DMS114 treated with DMSO at 0.1 percent for 48 hours (cell line): ENCODE measurements at regions not wholly inside any gene's neighbourhood (a gene's known extent, or its start where the extent isn't known, plus 50 kb on each side); places are given as distances from the start of the nearest gene placed in this dataset.
"Not testable (repeated sequence)": the region's sequence is repeated elsewhere in the genome, so short reads cannot be mapped to it uniquely, and the experiment has no call there.

Experiments
- DNase-seq: peaks from one replicate; lab custom pipeline; 2025; ENCODE audit not compliant: unreplicated experiment; lab: John Stamatoyannopoulos, UW

DNA sequence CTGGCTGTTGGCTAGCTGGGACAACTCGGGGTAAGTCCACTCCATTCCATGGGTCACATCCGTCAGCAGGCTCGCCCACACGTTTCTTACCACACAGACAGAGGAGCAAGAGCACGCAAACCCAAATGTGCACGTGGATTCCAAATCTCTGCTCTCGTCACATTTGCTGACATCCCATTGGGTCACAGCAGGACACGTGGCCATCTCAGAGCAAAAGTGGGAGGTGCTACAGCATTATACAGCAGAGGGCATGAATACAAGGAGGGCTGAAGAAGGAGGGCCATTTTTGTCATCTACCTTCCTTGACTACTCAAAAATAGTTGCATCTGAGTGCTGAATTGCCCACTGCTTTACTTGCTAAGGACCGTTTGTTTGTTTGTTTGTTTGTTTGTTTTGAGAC is 84.7 kb downstream of the RBBP6 start:
- no peak for DNase-seq

DNA sequence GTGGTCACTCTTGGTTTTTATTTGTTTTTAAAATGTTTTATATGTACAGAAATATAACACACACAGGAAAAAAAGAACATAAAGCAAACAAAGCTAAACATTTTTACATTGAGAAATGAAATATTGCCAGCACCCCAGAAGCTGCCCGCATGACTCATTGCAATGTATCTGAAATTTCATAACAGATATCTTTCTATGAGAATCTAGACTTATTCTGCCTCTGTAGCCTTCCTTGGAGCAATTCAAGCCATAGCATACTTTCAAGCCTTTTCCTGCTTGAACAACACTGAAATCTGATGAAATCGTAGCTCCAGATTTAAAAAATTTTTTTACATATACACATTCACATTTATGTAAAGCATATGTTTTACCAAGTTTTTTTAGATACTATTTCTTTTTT is 86.9 kb downstream of the RBBP6 start:
- no peak for DNase-seq

DNA sequence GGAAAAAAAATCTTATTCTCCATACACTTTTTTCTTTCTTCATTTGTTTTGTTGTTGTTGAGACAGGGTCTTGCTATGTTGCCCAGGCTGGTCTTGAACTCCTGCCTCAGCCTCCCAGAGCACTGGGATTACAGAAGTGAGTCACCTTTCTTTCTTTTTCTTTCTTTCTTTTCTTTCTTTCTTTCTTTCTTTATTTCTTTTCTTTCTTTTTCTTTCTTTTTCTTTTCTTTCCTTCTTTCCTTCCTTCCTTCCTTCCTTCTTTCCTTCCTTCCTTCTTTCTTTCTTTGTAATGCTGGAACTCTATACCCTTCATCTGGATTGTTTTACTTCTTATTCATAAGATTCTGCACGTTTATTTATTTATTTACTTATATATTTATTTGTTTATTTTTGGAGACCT is 94.5 kb upstream of the TNRC6A start:
- no peak for DNase-seq

DNA sequence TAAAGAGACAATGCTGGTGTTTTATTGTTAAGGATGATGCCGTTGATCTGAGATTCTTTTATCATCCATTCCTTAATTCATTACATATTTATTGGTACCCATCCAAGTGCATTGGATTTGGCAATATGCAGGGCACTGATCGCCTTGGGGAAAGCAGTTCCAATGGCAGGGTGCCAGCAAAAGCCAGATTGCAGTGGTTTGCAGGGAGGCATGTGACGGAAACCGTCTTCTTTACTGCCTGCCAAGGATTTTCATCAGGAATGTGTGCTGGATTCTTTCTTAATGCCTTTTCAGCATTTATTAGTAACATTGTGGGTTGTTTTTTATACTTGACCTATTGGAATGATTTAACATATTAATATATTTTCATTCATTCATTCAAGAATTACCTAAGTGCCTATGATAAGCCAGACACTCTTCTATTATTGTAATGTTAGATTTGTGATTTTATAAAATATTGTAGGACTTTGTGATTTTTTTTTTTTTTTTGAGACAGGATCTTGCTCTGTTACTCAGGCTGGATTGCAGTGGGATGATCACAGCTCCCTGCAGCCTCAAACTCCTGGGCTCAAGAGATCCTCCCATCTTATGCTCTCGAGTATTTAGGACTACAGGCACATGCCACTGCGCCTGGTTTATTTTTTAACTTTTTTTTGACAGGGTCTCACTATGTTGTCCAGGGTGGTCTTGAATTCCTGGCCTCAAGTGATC is 93.4 kb upstream of the TNRC6A start:
- DNase-seq: no peak

DNA sequence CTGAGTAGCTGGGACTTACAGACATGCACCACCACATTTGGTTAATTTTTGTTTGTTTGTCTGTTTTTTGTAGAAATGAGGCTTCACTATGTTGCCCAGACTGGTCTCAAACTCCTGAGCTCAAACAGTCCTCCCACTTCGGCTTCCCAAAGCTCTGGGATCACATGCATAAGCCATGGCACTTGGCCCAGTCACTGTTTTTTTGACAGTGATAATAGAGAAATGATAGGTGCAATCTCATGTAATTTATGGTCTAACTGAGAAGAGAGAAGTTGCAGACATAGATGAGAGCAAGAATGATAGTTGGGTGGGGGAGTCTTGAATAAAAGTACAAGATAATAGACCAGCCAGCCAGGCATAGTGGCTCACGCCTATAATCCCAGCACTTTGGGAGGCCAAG is 89.7 kb upstream of the TNRC6A start:
- DNase-seq: no peak

DNA sequence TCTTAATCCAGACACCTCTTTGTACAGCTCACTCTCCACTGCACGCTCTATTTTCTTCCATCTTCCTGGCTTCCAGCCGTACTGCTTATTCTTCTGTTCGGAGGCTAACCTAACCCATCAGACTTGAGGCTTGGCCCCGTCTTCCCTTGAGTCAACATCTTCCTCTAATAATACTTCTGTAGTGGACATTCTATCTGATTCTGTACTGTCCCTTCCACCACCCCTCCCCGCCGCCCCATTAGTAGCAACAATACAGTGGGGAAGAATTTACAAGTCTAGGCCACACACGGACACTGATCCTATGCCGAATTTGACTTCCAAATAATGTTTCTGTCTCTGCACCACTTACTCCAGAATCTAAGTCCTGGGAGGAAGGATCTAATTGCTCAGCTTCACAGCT is 86.0 kb upstream of the TNRC6A start:
- no peak for DNase-seq

DNA sequence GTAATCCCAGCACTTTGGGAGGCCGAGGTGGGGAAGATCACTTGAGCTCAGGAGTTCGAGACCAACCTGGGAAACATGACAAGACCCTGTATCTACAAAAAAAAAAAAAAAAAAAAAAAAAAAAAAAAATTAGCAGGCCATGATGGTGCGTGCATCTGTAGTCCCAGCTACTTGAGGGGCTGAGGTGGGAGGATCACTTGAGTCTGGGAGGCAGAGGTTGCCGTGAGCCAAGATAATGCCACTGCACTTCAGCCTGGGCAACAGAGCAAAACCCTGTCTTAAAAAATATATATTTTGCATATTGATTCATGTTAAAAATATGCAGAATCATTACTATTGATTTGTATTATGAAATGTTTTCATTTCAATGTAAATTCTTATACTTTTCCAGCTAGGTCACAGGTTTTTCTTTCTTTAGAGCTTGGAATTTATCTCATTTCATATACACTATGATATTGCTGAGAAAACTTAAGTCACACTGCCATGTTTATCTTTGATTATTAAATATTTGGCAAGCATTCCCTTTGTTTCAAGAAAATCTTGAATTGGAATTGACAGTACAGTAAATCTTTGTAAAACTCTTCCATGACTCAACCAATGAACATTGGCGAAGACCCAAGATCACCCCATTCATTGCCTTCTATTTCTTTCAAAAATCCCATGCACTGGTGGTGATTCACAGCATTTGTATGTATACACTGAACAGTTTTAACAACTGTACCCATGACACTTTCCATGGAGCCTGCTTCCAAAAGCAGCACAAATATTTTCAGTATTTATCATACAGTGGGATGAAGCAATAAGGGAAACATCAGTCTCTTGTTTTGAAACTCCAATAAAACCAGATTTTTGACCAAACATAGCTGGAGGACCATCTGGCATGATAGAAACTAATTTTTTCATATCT is 83.5 kb upstream of the TNRC6A start:
- no peak for DNase-seq

DNA sequence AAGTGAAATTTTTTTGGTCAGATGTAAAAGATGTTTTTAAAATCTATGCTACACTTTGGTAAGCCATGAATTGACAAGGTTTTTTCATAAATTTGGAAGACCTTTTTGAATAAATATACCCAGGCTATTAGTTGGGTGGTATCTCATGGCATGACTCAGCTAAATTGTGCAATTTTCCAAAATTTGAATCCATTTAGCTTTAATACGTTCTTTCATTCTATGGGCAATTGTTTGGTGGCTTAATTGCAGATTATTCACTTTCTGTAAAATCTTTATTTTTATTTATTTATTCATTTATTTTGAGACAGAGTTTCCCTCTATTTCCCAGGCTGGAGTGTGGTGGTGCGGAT is 82.8 kb upstream of the TNRC6A start:
- no peak for DNase-seq

DNA sequence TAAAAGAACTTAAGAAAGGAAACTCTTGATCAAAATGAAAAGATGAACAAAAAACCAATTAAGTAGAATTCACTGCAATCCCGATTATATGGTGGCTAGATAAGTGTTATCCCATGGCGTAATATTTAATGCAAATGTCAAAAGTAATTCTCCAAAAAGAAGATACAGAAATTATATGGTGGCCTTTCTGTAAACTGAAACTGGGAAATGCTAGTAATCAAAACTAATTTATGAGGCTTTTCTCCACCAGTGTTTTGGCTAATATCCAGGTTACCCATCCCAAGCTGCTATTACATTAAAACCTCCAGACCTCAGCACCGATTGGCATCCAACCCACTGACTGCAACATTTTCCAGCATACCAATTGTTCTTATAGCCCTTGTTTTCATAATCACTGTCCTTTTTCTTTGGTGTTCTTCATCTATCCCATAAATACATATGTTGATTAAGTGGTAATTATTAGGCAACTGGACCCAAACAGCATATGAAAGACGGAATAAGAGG is 77.2 kb upstream of the TNRC6A start:
- DNase-seq: no peak

DNA sequence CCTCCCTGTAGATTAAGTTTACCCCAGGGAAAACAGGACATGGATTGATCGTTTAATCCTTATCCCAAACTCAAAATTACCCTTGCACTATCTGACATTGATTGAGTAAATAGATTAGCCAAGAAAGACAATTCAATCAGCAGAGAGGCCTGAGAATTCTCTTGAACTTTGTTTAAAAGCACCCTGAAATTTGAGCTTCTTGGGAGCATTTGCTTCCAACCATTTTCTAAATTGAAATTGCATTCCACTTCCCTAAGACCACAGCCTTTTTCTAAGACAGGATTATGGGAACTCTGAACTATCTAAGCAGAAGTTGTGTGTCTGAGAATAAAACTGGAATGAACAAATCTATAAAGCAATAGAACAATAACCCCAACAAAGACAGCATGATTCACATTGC is 76.6 kb upstream of the TNRC6A start:
- DNase-seq: no peak

DNA sequence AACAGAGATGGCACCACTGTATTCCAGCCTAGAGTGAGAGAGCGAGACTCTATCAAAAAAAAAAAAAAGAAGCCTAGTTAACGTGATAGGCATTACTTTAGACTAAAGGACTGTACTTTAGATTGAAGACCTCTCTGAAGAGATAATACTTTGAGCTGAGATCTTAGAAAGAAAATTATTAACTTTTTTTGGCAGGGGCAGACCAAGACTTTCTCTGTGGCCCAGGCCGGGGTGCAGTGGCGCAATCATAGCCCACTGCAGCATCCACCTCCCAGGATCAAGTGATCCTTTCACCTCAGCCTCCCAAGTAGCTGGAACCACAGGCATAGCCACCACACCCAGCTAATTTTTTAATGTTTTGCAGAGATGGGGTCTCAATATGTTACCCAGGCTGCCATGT is 75.7 kb upstream of the TNRC6A start:
- no peak for DNase-seq

DNA sequence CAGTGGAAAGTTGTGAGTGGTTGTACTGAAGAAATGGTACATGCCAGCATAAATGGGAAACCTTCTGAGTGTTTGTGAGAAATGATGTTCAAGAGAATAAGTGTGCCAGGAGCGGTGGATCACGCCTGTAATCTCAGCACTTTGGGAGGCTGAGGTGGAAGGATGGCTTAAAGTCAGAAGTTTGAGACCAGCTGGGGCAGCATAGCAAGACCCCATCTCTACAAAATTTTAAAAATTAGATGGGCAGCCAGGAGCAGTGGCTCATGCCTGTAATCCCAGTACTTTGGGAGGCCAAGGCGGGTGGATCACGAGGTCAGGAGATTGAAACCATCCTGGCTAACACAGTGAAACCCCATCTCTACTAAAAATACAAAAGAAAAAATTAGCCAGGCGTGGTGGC is 63.5 kb upstream of the TNRC6A start:
- not testable (repeated sequence) for DNase-seq

DNA sequence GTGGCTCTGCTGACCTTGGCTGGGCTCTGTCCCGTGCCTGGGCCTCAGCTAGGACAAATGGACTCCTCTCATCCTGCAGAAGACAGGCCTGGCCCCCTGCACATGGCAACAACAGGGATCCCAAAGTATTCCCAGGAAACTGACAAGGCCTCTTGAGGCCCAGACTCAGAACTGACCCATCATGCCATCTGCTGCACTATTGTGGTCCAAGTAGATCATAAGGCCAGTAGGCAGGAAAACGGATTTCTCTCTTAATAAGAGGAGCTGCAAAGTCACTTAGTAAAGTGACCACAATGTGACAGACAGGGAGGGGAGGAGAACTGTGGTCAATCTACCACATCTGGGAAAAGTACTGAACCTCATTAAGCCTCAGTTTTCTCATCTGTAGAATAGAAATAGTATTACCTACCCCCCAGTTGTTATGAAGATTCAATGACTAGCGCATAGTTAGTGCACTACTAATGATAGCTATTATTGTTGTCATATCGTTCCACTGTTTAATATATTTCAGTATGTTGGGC is 62.1 kb upstream of the TNRC6A start:
- no peak for DNase-seq

DNA sequence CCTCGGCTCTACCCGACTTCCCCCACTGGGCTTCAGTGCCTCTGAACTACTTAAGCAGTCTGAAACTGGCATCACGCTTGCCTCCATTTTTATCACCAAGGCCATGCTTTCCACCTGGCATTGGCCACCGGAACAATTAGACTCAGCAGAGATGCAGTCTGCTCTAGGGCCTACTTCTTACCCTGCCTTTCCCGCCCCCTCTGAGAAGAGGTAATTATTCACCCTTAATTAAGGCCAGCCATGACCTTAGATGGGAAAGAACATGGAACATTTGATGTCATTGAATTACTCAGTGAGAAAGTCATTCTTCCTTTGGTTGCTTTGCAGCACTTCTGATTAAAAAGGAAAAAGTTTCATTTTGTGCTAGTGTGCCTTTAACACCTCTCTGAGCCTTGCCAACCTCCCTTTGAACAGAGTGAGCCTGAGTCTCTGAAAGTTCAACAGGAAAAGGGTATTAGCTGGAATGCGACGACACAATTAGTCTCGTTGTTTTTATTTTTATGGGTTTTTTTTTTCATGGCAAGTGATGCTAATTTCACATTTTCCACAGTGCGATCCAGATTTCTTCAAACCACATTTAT is 60.9 kb upstream of the TNRC6A start:
- DNase-seq: no peak

DNA sequence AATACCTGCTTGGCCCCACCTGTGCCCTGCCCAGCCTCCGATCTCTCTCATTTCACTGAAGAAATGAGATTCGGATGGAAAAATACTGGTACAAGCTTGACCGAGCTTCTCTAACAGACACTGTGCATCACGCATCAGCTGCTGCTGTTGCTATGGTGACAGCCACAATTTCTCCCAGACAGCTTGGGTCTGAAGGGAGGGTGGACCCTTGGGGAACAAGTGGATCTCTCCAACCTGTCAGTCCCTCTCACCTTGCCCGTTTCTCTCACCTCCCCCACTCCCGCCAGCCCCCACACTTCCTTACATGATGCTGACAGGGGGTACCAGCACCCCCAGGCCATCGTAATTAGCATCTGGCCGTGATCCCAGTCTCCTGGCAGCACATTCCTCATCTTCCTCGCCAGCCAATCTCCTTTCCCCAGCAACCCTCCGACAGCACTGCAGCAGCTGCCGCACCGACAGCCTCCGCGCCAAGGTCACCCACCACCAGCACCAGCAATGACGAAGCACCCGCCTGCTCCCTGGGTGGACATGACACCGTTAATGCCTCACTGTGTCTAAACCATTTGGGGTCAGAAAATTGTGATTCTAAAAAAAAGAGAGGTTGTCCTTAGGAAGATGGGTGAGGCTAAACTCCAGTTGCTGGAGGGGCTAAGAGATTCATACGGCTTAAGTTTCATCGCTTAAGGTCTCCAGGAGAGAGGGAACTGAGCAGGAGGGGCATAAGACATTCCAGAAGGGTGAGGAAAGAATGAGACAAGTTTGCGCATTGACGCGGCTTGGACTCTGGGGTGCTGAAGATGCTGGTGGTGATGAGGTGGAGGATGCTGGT is 58.6 kb upstream of the TNRC6A start:
- DNase-seq: peak; percentile 37

DNA sequence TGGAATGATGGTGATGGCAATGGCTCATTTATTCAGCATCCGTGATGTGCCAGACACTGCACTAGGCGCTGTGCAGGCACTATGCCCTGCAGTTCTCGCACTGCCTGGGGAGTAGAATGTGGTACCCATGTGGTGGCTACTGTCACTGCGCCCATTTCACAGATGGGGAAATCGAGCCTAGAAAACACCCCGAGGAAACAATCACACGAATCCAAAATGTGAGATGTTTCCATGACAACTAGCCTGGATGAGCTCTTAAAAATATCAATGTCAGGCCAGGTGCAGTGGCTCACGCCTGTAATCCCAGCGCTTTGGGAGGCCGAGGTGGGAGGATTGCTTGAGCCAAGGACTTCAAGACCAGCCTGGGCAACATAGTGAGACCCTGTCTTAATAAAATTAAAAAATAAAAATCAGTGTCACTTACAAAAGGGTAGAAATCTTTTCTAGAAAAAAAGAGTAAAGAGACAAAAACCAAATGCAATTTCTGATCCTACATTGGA is 57.9 kb upstream of the TNRC6A start:
- DNase-seq: no peak

DNA sequence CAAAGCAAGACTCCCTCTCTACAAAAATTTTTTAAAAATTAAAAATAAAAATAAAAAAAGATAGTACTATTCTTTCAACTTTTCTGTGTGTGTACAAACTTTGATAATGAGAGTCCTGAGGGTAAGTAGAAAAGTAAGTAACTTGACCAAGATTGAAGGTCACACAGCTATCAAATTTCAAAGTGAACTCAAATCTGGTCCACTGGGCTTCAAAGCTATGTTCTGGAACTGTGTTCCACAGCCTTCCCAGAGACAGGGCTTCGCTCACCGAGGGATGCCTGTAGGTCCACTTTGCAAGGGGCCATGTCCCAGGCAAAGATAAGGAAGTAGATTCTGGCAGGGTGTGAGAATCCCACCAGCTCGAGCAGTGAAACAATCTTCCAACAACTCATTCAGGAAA is 56.3 kb upstream of the TNRC6A start:
- DNase-seq: no peak

DNA sequence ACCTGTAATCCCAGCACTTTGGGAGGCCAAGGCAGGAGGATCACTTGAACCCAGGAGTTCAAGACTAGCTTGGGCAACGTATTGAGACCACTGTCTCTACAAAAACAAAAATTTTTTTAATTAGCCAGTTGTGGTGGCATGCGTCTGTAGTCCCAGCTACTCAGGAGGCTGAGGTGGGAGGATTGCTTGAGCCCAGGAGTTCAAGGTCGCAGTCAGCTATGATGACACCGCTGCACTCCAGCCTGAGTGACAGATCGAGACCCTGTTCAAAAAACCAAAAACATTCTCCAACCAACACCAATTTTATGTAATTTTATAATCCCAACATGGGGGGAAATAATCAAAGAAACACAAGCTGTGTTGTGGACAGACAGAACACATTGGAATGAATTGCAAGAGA is 54.6 kb upstream of the TNRC6A start:
- no peak for DNase-seq

DNA sequence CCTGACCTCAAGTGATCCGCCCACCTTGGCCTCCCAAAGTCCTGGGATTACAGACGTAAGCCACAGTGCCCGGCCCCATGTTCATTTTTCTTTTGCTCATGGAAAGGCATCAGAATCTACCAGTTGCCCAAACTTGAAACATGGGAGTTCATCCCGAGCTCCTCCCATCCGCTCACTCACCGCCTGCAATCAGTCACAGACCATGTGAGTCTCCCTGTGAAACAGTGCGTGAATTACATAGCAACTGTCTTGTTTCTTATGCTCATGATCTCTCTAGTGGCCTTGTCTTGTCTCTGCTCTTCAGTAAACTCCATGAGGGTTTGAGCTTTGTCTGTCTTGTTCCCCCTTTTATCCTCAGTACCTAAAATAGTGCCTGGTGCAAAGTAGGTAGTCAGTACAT is 52.1 kb upstream of the TNRC6A start:
- no peak for DNase-seq
